Transverse colon (tissue), 4 donors: ENCODE measurements at regions not wholly inside any gene's neighbourhood (a gene's known extent, or its start where the extent isn't known, plus 50 kb on each side); places are given as distances from the start of the nearest gene placed in this dataset.

Experiments used
- DNase-seq: peaks from one replicate; pipeline ENCODE4 v3.0.0-alpha.2; 2019
- H3K27ac ChIP-seq, 4 donors: fragments of 200-600 bp; sonication (generic); 2 replicates each; pipeline ENCODE4 v1.5.1; 2016 to 2018; ENCODE audit warnings: inconsistent platforms in 4 of 4
- H3K27me3 ChIP-seq: fragments of 200-600 bp; sonication (generic); 2 replicates; pipeline ENCODE4 v1.5.1; 2017; ENCODE audit warnings: inconsistent platforms
- H3K36me3 ChIP-seq, 4 donors: fragments of 200-600 bp; sonication (generic); 2 replicates each; pipeline ENCODE4 v1.5.1; 2017 to 2019; ENCODE audit warnings: inconsistent platforms in 4 of 4
- H3K4me1 ChIP-seq, 4 donors: fragments of 200-600 bp; sonication (generic); 2 replicates each; pipeline ENCODE4 v1.5.1; 2017 to 2020; ENCODE audit warnings: inconsistent platforms in 4 of 4
- H3K4me3 ChIP-seq, 4 donors: fragments of 200-600 bp; sonication (generic); 1 replicate in 1 of 4; 2 replicates in 3 of 4; pipeline versions ENCODE4 v1.5.1 to v1.6.1; 2017 to 2019; ENCODE audit warnings: inconsistent platforms in 4 of 4
- H3K9me3 ChIP-seq, 2 donors: fragments of 200-600 bp; sonication (generic); 2 replicates each; pipeline ENCODE4 v1.5.1; 2017 to 2019; ENCODE audit warnings: inconsistent platforms in 2 of 2
- EP300 ChIP-seq: sonication (generic); formaldehyde crosslinking; IDR thresholded peaks from one replicate; pipeline ENCODE4 v1.6.1; 2017; ENCODE audit warnings: antibody characterized with exemption, low read depth
- POLR2A ChIP-seq: fragments of 450-650 bp; IDR thresholded peaks from one replicate; pipeline ENCODE4 v1.6.1; 2016; ENCODE audit warnings: antibody characterized with exemption, mild to moderate bottlenecking, moderate library complexity
- POLR2AphosphoS5 ChIP-seq, 3 donors: sonication (generic); formaldehyde crosslinking; IDR thresholded peaks; one replicate each; pipeline ENCODE4 v1.6.1; 2016; ENCODE audit warnings: antibody characterized with exemption in 3 of 3
- WGBS, 2 donors: methylation state at CpG; one replicate each; pipeline ENCODE4 v1.1.5; 2018; ENCODE audit warnings: low coverage in 1 of 2; 5-methylcytosine and 5-hydroxymethylcytosine counted together
- in situ Hi-C, 4 donors: fragments of 200-750 bp; cut with MboI; loops; one replicate each; pipeline versions ENCODE4 v1.15.0 to v1.15.1; 2017; ENCODE audit warnings: low sequenced_read_pairs in 3 of 4, low pct_ligation_motif_present in 1 of 4, low pct_unique_long_range_greater_than_20kb in 1 of 4
- intact Hi-C: fragments of 100-400 bp; cut with DNase I; formaldehyde crosslinking; loops from one replicate; pipeline ENCODE4 v1.15.1; 2023; ENCODE audit warnings: low total_unique reads
- TF ChIP-seq, protein P1 (sequence below), 5 experiments: fragments of 200-600 bp in 3 of 5; fragments of 450-650 bp in 2 of 5; sonication (generic) in 3 of 5; IDR thresholded peaks; 1 replicate in 2 of 5; 2 replicates in 3 of 5; pipeline ENCODE4 v1.5.1; 2016 to 2017; ENCODE audit warnings: antibody characterized with exemption in 5 of 5, inconsistent platforms in 3 of 5, mild to moderate bottlenecking in 2 of 5, moderate library complexity in 1 of 5

DNA sequence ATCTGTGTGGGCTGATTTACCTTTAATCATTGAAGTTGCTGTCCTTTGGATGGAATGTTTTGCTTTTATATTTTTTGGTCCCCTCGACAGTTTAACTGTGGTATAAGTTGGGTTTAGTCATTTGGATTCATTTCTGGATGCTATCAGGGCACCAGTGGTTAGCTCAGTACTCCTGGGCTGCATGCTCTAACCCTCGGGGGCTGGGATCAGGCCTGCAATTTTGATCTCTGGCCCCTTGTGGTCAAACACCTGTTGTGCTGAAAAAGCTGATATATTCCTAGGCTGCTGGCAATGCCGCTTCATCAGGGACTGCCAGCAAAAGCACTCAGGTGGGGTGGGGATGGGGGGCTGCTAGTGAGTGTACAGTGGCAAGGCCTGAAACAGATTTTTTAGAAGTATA lies 440.4 kb upstream of the RIOK2 start:
- no peak overlapping the region for H3K27ac ChIP-seq
- in situ Hi-C loops (no loop called here), intact Hi-C loops (no loop called here)
- H3K36me3 ChIP-seq = no peaks in the 10 kb centered on the region
- WGBS, 2 donors = 77% methylated on average over 3 of the region's 3 CpGs; no CpG with 5 or more reads in 1 of the 2 donors
- no peaks in the 10 kb centered on the region for H3K27me3 ChIP-seq
- TF ChIP-seq, protein P1, sequence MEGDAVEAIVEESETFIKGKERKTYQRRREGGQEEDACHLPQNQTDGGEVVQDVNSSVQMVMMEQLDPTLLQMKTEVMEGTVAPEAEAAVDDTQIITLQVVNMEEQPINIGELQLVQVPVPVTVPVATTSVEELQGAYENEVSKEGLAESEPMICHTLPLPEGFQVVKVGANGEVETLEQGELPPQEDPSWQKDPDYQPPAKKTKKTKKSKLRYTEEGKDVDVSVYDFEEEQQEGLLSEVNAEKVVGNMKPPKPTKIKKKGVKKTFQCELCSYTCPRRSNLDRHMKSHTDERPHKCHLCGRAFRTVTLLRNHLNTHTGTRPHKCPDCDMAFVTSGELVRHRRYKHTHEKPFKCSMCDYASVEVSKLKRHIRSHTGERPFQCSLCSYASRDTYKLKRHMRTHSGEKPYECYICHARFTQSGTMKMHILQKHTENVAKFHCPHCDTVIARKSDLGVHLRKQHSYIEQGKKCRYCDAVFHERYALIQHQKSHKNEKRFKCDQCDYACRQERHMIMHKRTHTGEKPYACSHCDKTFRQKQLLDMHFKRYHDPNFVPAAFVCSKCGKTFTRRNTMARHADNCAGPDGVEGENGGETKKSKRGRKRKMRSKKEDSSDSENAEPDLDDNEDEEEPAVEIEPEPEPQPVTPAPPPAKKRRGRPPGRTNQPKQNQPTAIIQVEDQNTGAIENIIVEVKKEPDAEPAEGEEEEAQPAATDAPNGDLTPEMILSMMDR (IDR thresholded peaks at IDR 0.05) = no peak
- TF ChIP-seq POLR2AphosphoS5 (IDR thresholded peaks at IDR 0.05) = no peak
- no peaks in the 10 kb centered on the region for H3K4me1 ChIP-seq
- H3K4me3 ChIP-seq = no peak overlapping the region
- H3K9me3 ChIP-seq = no peaks in the 10 kb centered on the region
- no peak for DNase-seq

DNA sequence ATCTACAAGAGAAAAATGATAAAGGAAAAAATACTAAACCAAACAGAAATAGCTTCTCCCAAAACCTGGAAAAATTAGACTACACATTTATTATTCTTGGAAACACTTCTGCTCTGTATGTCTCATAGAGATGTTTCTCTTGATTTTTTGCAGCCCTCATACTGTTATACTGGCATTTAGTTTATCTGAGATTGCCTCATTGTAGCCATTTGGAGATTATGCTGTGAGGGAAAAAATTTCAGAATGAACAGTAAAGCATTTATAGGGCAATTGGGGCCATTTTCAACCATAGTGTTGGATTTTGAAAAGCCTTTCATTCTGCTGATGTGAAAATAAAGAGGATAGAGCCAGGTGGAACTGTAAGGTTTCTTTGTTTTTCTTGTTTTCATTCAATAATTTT lies 441.8 kb upstream of the RIOK2 start:
- H3K27me3 ChIP-seq = no peaks in the 10 kb centered on the region
- no peak for TF ChIP-seq EP300
- no peak overlapping the region for H3K4me3 ChIP-seq
- H3K36me3 ChIP-seq = no peaks in the 10 kb centered on the region
- H3K9me3 ChIP-seq = no peaks in the 10 kb centered on the region
- H3K4me1 ChIP-seq = no peaks in the 10 kb centered on the region
- in situ Hi-C loops (no loop called here), intact Hi-C loops (no loop called here)
- no peak for DNase-seq
- H3K27ac ChIP-seq = no peak overlapping the region

DNA sequence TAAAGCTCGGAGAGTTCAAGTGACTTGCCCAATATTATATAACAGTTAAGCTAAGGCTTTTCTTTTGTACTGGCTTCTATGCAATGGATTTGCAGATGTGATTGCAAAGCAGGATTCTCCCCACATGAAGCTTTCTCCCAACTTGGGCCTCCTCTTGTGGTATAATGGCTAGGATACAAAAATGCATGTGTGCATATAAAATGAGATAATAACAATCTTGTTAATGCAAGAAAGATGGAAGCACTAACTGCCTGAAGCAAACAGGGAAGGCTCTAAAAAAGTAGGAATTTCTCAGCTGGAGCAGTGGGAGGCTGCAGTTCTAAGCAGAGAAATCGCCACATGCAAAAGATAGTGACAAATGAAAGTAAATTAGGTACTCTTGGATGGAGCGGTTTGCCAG lies 444.2 kb upstream of the RIOK2 start:
- intact Hi-C loops = no loop called here
- no peaks in the 10 kb centered on the region for H3K36me3 ChIP-seq
- in situ Hi-C loops = no loop called here
- H3K4me1 ChIP-seq = no peaks in the 10 kb centered on the region
- no peak overlapping the region for H3K4me3 ChIP-seq
- no peak overlapping the region for H3K27ac ChIP-seq
- H3K27me3 ChIP-seq = no peaks in the 10 kb centered on the region
- WGBS, 2 donors = 83 to 93% methylated on average over 3 of the region's 3 CpGs
- no peak for TF ChIP-seq EP300
- TF ChIP-seq, protein P1 (IDR thresholded peaks at IDR 0.05) = no peak
- TF ChIP-seq POLR2A = no peak
- no peak for TF ChIP-seq POLR2AphosphoS5 (IDR thresholded peaks at IDR 0.05)
- no peak for DNase-seq
- no peaks in the 10 kb centered on the region for H3K9me3 ChIP-seq

DNA sequence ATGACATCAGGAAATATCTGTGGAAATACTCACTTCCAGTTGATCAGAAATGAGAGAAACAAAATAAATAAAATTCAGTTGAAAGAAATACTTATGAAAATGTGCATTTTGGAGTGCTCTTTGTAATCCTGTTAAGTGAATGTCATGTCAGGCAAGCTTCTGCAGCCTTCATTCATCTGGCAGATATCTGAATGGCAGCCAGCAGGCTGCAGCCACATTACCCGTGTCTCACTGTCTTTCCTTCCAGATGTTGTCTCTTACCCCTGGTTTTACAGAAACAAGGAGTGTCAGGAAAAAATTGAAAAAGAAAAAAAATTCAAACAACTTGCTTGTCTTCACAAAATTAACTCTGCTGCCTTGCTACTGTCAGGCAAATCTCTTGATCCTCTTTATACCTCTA lies 445.0 kb upstream of the RIOK2 start:
- TF ChIP-seq EP300 = no peak
- TF ChIP-seq POLR2AphosphoS5 (IDR thresholded peaks at IDR 0.05) = no peak
- TF ChIP-seq, protein P1 (IDR thresholded peaks at IDR 0.05) = no peak
- TF ChIP-seq POLR2A = no peak
- H3K9me3 ChIP-seq = no peaks in the 10 kb centered on the region
- intact Hi-C loops (no loop called here), in situ Hi-C loops (no loop called here)
- no peaks in the 10 kb centered on the region for H3K27me3 ChIP-seq
- H3K27ac ChIP-seq = no peak overlapping the region
- DNase-seq = no peak
- H3K4me1 ChIP-seq = no peaks in the 10 kb centered on the region
- WGBS, 2 donors = 38 to 55% methylated on average over 1 of the region's 1 CpG
- no peak overlapping the region for H3K4me3 ChIP-seq
- H3K36me3 ChIP-seq = no peaks in the 10 kb centered on the region

DNA sequence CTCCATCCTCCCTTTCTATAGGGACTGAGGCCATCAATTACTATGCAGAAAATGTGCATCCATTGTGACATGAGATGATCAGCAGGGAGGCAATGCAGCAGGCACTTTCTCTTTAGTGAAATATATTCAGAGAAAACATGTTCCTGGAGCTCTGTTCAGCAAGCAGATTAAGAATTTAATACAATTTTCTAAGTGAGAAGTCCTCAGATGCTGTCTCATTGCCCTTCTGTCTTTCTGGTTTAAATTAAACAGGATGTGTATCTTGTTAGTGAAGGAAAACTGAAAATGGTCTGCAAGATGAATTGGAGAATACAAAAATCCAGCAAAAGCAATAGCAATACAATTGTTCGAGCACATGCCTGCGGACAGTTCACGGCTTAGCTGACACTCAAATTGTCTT lies 445.8 kb upstream of the RIOK2 start:
- no peak for DNase-seq
- TF ChIP-seq EP300 = no peak
- no peak for TF ChIP-seq POLR2A
- no peak for TF ChIP-seq POLR2AphosphoS5 (IDR thresholded peaks at IDR 0.05)
- TF ChIP-seq, protein P1 (IDR thresholded peaks at IDR 0.05) = no peak
- Histone ChIP-seq H3K36me3 (no peaks in the 10 kb centered on the region), H3K4me3 (no peak overlapping the region), H3K4me1 (no peaks in the 10 kb centered on the region), H3K9me3 (no peaks in the 10 kb centered on the region), H3K27ac (no peak overlapping the region), H3K27me3 (no peaks in the 10 kb centered on the region)
- in situ Hi-C loops (no loop called here), intact Hi-C loops (no loop called here)
- WGBS, 2 donors = 79 to 81% methylated on average over 3 of the region's 3 CpGs
